Endothelial cell of hepatic sinusoid (primary cell): ENCODE measurements at regions not wholly inside any gene's neighbourhood (a gene's known extent, or its start where the extent isn't known, plus 50 kb on each side); places are given as distances from the start of the nearest gene placed in this dataset.

Experiments used
- in situ Hi-C: cut with HindIII; loops from 2 replicates; pipeline ENCODE4 v1.10.0; 2017; ENCODE audit warnings: low sequenced_read_pairs

- in situ Hi-C loops, result no loop called here
Measured at GRCh38 chr18:62665188-62665587, 50.2 kb upstream of the PHLPP1 start.
